ENCODE measurements at regions not wholly inside any gene's neighbourhood (a gene's known extent, or its start where the extent isn't known, plus 50 kb on each side); places are given as distances from the start of the nearest gene placed in this dataset.
"Not testable (repeated sequence)": the region's sequence is repeated elsewhere in the genome, so short reads cannot be mapped to it uniquely, and the experiment has no call there.

- no peak for DNase-seq
These were observed 50.5 kb upstream of the GRIN2A start for GRCh38 chr16:10232757-10233156.

DNA sequence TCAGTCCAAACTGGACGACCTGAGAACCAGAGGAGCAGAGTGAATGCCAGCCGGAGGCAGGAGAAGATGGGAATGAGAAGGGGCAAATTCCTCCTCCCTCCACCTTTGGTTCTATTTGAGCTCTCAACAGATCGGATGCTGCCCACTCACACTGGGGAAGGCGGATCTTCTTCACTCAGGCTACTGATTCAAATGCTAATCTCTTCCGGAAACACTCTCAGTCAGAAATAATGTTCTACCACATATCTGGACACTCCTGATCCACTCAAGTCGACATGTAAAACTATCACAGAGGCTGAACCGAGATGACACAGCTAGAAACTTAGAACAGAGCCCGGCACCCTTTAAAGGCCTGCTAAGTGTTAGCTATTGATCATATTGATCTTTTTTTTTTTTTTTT lies 57.4 kb upstream of the GRIN2A start:
- DNase-seq = no peak

DNA sequence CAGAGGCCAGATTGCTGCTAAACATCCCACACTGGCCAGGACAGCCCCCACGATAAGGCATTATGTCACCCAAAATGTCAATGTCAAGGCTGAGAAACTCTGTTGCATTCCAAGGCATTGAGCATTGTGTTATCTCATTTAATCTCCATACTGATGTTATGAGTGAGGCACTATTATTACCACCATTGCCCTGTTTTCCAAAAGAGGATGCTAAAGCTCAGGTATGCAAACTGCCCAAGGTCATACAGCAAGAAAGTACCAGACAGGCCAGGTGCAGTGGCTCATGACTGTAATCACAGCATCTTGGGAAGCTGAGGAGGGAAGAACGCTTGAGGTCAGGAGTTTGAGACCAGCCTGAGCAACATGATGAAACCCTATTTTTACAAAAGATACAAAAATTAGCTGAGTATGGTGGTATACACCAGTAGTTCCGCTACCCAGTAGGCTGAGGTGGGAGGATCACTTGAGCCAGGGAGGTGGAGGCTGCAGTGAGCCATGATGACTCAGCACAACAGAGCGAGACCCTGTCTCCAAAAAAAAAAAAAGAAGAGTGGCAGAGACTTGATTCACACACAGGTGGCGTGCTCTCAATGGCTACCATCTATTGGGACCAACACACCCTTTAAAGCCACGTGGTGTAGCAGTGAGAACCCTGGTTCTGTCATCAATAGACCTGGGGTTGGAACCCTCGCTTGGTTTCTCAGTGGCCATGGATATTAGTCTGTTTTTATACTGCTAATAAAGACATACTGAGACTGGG lies 58.8 kb upstream of the GRIN2A start:
- no peak for DNase-seq

GRCh38 chr16:10242097-10242496 lies 59.9 kb upstream of the GRIN2A start:
- DNase-seq = no peak

DNA sequence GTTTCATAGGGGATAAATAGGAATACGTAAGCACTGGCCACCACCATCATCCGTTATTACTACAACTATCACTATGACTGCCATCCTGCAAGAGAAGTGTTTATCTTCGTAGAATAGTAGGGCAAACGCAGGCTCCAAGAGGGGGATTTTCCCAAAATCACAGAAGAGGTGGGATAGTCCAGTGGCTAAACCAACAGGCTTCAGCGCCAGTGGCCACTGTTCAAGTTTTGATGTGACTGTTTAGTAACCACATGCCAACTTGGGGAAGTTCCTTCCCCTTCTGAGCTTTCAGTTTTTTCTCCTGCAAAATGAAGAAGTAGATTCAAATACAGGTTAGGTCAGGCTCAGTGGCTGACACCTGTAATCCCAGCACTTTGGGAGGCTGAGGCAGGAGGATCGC lies 60.7 kb upstream of the GRIN2A start:
- no peak for DNase-seq

GRCh38 chr16:10245002-10245401 lies 62.8 kb upstream of the GRIN2A start:
- DNase-seq = no peak

DNA sequence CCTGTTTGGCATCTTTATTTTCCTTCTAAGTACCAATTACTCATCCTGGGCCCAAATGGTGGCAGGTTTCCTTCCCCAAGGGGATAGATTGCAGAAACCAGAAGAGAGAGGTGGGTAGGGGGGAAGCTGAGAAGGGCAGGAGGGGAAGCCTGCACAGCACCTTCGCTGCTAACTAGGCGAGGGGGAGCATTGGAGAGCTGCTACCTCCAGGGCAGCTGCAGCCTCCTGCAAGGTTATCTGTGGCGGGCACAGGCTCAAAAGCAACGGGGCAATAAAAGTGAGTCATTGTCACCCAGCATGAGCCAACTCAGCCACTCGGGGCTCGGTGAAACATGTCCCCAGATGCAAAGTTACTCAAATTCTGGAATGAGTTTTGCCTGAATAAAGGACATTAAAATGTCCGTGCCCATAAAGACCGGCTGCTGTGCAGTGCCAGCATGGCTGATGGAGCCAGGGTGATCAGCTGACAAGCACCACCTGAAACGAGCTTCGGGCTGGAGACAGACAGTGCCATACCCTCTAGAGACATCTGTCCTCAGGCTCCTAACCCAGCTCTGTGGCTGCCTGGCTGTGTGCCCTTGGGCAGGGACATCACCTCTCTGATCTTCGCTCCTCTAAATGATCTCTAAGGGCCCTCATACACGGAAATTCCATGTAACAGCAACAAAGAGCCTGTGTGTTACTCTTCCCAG lies 68.1 kb upstream of the GRIN2A start:
- no peak for DNase-seq

DNA sequence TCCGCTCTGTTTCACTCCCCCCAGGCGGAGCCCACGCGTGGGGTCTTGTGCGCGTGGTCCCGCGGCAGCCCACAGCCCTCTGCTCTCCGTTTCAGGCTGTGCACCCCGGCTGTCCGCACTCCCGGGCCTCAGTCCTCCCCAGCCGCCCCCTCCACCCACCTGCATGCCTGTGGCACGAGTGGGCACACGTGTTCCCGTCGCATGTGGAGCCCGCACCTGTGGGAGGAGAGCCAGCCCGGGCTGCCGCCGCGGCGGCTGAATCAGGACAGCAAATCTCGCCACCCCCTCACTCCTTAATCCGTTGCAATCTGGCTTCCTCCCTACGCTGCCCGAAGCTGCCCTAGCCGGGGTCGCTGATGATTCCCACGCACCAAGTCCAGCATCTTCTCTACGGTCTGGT lies 69.9 kb upstream of the GRIN2A start:
- DNase-seq = no peak

GRCh38 chr16:10253409-10253808 lies 71.2 kb upstream of the GRIN2A start:
- no peak for DNase-seq

- DNase-seq = no peak
These were observed 73.5 kb upstream of the GRIN2A start for GRCh38 chr16:10255728-10256127.

DNA sequence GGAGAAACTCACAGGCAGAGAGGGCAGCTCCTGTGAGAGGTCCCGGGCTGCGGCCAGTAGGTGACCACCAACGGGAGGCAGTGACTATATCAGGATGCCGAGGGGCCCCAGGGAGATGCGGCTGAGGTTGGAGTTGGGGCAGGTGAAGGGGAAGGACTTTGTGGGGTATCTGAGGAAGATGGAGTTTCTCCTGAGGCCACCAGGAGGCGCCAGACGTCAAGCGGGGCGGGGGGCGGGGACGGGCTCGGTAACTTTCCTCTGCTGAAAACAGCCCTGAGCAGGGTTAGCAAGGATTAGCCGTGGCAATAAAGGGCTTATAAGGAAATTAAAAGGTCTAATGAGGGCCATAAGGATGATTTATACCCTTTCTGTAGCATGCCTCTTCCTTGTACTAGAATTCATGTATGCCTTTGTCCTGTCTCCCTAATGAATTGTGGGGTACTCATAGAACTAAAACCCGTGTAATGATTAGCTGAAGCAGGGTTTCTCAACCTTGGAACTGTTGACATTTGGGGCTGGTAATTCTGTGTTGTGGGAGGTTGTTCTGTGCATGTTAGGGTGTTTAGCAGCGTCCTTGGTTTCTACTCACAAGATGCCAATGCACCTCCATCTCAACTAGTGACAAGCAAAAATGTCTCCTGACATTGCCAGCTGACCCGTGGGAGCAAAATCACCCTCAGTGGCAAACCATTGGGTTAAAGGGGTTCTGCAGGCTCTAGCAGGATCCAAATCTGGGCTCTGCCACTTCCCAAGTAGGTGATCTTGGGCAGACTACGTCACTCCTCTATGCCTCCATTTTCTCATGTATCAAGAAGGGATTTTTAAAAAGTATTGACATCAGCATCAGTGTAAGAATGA lies 74.8 kb upstream of the GRIN2A start:
- peak in 1 of 2 experiments; percentile 3 for DNase-seq

DNA sequence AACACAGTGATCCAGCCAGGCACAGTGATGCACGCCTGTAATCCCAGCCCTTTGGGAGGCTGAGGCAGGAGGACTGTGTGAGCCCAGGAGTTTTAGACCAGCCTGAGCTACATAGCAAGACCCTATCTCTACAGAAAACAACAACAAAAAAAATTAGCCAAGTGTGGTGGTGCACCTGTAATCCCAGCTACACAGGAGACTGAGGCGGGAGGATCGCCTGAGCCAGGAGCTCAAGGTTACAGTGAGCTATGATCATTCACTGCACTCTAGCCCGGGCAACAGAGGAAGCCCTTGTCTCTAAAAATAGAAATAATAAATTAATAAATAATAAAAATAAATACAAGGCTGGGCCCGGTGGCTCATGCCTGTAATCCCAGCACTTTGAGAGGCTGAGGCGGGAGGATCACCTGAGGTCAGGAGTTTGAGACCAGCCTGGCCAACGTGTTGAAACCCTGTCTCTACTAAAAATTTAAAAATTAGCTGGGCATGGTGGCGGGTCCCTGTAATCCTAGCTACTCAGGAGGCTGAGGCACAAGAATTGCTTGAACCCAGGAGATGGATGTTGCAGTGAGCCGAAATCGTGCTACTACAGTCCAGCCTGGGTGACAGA lies 75.5 kb upstream of the GRIN2A start:
- DNase-seq = not testable (repeated sequence)

DNA sequence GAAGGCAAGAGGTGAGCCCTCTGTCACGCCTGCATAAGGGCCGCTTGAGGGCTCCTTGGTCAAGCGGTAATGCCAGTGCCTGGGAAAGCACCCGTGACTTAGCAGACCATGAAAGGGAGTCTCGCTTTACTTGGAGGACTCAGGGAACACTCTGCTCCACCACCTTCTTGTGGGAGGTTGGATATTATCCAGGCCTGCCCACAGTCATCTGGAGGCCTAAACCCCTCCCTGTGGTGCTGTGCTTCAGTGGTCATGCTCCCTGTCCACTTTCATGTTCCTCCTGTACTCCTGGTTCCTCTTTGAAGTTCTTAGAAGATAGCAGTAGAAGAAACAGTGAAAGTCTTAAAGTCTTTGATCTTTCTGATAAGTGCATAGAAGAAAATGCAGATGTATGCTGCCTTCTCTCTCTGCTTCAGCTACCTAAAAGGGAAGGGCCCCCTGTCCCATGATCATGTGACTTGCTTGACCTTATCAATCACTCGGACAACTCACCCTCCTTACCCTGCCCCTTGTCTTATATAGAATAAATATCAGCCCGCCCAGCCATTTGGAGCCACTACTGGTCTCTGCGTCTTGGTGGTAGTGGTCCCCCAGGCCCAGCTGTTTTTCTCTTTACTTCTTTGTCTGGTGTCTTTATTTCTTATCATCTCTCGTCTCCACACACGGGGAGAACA lies 76.8 kb upstream of the GRIN2A start:
- DNase-seq = not testable (repeated sequence)

DNA sequence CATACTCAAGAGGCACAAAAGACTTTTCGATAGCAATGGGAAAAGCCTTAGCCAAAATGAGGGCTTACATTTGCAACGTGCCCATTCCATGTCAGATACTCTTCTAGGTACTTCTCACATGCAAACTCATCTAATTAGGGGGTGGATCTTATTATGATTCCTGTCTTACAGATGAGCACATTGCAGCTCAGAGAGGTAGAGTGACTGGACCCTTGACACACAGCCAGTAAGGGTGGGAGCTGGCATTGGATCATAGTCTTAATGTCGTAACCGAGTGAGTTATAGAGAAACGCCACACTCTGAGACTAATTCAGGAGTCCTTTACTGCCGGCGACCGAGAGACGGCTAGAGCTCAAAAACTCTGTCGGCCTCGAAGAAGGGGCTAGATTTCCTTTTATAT lies 78.8 kb upstream of the GRIN2A start:
- no peak for DNase-seq

- not testable (repeated sequence) for DNase-seq
These were observed 79.3 kb upstream of the GRIN2A start for GRCh38 chr16:10261526-10261925.

DNA sequence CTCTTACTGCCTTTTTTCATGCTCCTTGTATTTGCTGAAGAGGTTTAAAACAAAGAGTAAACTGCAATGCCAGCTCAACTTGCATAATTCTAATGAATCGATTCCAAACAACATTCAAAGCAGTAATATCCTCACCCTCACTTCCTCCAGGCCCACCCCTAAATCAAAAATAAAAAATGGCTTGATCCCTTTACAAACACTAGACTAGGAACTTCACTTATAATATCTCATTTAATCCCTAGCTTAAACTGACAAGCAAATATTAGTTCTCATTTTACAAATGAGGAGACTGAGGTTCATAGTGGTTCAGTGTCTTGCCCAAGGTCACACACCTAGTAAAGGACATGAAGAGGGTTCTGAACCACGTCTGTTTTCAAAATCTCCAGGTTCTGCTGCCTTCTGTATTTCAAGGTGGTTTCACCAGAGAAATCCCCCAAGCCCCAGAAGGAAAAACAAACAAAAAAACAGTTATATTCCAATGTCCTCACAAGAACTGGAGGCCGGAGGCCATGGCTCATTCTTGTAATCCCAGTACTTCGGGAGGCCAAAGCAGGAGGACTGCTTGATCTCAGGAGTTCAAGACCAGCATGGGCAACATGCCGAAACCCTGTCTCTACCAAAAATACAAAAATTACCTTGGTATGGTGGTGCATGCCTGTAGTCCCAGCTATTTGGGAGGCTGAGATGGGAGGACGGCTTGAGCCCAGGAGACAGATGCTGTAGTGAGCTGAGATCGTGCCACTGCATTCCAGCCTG lies 80.3 kb upstream of the GRIN2A start:
- no peak for DNase-seq

- no peak for DNase-seq
These were observed 83.8 kb upstream of the GRIN2A start for GRCh38 chr16:10265770-10266615.

DNA sequence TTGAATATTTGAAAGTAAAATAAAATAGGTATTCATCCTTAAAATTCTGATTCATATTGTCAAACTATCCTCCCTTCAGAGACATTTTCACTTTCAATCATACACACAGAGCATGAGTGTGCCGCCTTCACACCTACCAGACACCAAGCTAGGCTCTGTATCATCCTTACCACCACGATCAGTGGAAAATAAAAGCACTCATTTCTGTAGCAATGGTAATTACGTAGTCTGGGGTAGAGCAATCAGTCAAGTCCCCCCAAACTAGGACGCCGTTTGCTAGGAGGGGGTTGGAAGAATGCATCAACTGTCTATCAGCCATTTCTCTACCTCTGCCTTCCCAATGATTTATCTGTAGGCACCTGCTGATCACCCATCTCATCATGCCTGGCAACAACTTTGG lies 84.6 kb upstream of the GRIN2A start:
- DNase-seq = no peak

- no peak for DNase-seq
These were observed 87.4 kb upstream of the GRIN2A start for GRCh38 chr16:10269632-10270031.

DNA sequence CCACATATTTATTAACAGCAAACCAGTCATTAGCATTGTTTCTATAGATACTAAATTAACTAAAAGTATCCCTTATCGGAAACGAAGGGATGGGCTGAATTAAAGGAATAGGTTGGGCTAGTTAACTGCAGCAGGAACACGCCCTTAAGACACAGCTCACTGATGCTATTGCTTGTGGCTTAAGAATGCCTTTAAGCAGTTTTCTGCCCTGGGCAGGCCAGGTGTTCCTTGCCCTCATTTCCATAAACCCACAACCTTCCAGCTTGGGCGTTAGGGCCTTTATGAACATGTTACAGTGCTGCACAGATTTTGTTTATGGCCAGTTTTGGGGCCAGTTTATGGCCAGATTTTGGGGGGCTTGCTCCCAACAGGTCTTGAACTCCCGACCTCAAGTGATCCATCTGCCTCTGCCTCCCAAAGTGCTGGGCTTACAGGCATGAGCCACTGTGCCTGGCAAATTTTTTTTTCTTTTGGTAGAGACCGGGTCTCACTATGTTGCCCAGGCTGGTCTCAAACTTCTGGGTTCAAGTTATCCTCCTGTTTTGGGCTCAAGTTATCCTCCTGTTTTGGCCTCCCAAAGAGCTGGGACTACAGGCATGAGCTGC lies 90.1 kb upstream of the GRIN2A start:
- DNase-seq = not testable (repeated sequence)

Data from SHP77 (cell line).